ENCODE measurements at regions not wholly inside any gene's neighbourhood (a gene's known extent, or its start where the extent isn't known, plus 50 kb on each side); places are given as distances from the start of the nearest gene placed in this dataset.

DNA sequence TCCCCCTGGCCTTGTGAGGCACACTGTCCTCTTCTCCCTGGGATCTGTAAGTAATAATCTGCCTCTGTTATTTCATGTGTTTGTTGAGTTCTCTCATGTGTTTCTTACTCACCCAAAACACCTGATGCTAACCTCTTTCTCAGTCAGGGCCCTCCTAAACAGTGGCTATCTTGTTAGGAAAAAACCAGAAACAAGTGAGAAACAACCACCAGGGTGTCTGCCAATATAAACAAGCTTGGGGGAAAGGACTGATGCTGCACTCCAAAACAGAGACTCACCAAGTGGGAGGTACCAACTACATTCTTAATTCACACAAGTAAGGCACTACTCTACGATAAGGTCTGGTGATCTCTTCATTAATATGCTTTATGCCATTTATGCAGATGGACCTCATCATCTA lies 564.4 kb downstream of the SEMA5A start:
- H3K4me3 ChIP-seq (ENCODE audit: low read length) = no peak overlapping the region
- Mint-ChIP-seq H3K4me3 (no peak overlapping the region), H3K27me3 (ENCODE audit: insufficient read depth) (no peaks in the 10 kb centered on the region), H3K4me1 (peaks cover 4% of the 10 kb centered on the region), H3K9me3 (no peaks in the 10 kb centered on the region), H3K27ac (no peak overlapping the region), H3K36me3 (ENCODE audit: low read depth) (no peaks in the 10 kb centered on the region)
- no peaks in the 10 kb centered on the region for H3K9me3 ChIP-seq (ENCODE audit: control insufficient read depth, low read length)
- WGBS, 2 experiments (ENCODE audit: insufficient coverage in 1 of 2, insufficient read length in 1 of 2) = 84 to 86% methylated on average over 1 of the region's 1 CpG
- H3K27ac ChIP-seq (ENCODE audit: low read depth, low read length) = no peak overlapping the region
- TF ChIP-seq, protein P1, sequence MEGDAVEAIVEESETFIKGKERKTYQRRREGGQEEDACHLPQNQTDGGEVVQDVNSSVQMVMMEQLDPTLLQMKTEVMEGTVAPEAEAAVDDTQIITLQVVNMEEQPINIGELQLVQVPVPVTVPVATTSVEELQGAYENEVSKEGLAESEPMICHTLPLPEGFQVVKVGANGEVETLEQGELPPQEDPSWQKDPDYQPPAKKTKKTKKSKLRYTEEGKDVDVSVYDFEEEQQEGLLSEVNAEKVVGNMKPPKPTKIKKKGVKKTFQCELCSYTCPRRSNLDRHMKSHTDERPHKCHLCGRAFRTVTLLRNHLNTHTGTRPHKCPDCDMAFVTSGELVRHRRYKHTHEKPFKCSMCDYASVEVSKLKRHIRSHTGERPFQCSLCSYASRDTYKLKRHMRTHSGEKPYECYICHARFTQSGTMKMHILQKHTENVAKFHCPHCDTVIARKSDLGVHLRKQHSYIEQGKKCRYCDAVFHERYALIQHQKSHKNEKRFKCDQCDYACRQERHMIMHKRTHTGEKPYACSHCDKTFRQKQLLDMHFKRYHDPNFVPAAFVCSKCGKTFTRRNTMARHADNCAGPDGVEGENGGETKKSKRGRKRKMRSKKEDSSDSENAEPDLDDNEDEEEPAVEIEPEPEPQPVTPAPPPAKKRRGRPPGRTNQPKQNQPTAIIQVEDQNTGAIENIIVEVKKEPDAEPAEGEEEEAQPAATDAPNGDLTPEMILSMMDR (conservative IDR thresholded peaks at IDR 0.05) = no peak
- H3K27me3 ChIP-seq (ENCODE audit: control insufficient read depth, insufficient read depth, low read length, poor library complexity, severe bottlenecking) = no peaks in the 10 kb centered on the region
- no peak overlapping the region for H3K9ac ChIP-seq (ENCODE audit: extremely low read depth, low read length, poor library complexity, severe bottlenecking)
- no peaks in the 10 kb centered on the region for H3K4me1 ChIP-seq (ENCODE audit: control insufficient read depth, insufficient read depth, low read length)
- DNase-seq = no peak
- H3K36me3 ChIP-seq (ENCODE audit: control insufficient read depth, insufficient read depth, low read length) = no peaks in the 10 kb centered on the region

GRCh38 chr5:8984386-8984785 lies 561.5 kb downstream of the SEMA5A start:
- Histone ChIP-seq H3K27ac (ENCODE audit: low read depth, low read length) (no peak overlapping the region), H3K9me3 (ENCODE audit: control insufficient read depth, low read length) (no peaks in the 10 kb centered on the region), H3K4me1 (ENCODE audit: control insufficient read depth, insufficient read depth, low read length) (no peaks in the 10 kb centered on the region), H3K4me3 (ENCODE audit: low read length) (no peak overlapping the region), H3K27me3 (ENCODE audit: control insufficient read depth, insufficient read depth, low read length, poor library complexity, severe bottlenecking) (no peaks in the 10 kb centered on the region), H3K36me3 (ENCODE audit: control insufficient read depth, insufficient read depth, low read length) (no peaks in the 10 kb centered on the region), H3K9ac (ENCODE audit: extremely low read depth, low read length, poor library complexity, severe bottlenecking) (no peak overlapping the region)
- 91% methylated on average over 4 of the region's 4 CpGs; no CpG with 5 or more reads in 1 of the 2 experiments for WGBS, 2 experiments (ENCODE audit: insufficient coverage in 1 of 2, insufficient read length in 1 of 2)
- Mint-ChIP-seq H3K27me3 (ENCODE audit: insufficient read depth) (no peaks in the 10 kb centered on the region), H3K9me3 (no peaks in the 10 kb centered on the region), H3K4me1 (peaks cover 4% of the 10 kb centered on the region), H3K36me3 (ENCODE audit: low read depth) (no peaks in the 10 kb centered on the region), H3K4me3 (no peak overlapping the region), H3K27ac (no peak overlapping the region)
- DNase-seq = no peak
- TF ChIP-seq, protein P1 (conservative IDR thresholded peaks at IDR 0.05) = no peak

Data from endodermal cell (in vitro differentiated cells).